Activated CD8-positive, alpha-beta T cell treated with anti-CD3 and anti-CD28 coated beads for 36 hours (primary cell): ENCODE measurements at regions not wholly inside any gene's neighbourhood (a gene's known extent, or its start where the extent isn't known, plus 50 kb on each side); places are given as distances from the start of the nearest gene placed in this dataset.

Experiments used
- ATAC-seq: fragments of 200-7000 bp; cut with Tn5 transposase; one replicate; pipeline ENCODE4 v1.10.0; 2021; ENCODE audit warnings: mild to moderate bottlenecking, moderate library complexity
- CTCF ChIA-PET: fragments of 350-600 bp; sonication (Branson Sonifier 250); formaldehyde crosslinking; loops from one replicate; lab custom pipeline; 2021; ENCODE audit warnings: antibody characterized with exemption; lab: Charles Lee
- POLR2A ChIA-PET: fragments of 350-600 bp; sonication (Branson Sonifier 250); formaldehyde crosslinking; loops from one replicate; lab custom pipeline; 2021; ENCODE audit warnings: antibody characterized with exemption; lab: Charles Lee
- DNase-seq: peaks from one replicate; pipeline ENCODE4 v3.0.0-alpha.2; 2020
- H3K27ac Mint-ChIP-seq: one replicate; pipeline ENCODE4 v1.8.0; 2021; ENCODE audit warnings: mild to moderate bottlenecking, mixed read lengths
- H3K27me3 Mint-ChIP-seq: one replicate; pipeline ENCODE4 v1.8.0; 2021; ENCODE audit warnings: mixed read lengths
- H3K36me3 Mint-ChIP-seq: one replicate; pipeline ENCODE4 v1.8.0; 2021; ENCODE audit warnings: low read depth, mixed read lengths
- H3K4me1 Mint-ChIP-seq: one replicate; pipeline ENCODE4 v1.8.0; 2021; ENCODE audit warnings: low read depth, mixed read lengths
- H3K4me3 Mint-ChIP-seq: one replicate; pipeline ENCODE4 v1.8.0; 2021; ENCODE audit warnings: mild to moderate bottlenecking, moderate library complexity, mixed read lengths
- H3K9me3 Mint-ChIP-seq: one replicate; pipeline ENCODE4 v1.8.0; 2021; ENCODE audit warnings: mixed read lengths
- CTCF ChIP-seq: fragments of 200-600 bp; IDR thresholded peaks from one replicate; pipeline ENCODE4 v1.8.0; 2022; ENCODE audit warnings: antibody characterized with exemption, mild to moderate bottlenecking
- intact Hi-C: fragments of 100-400 bp; cut with micrococcal nuclease; formaldehyde crosslinking; loops from one replicate; pipeline ENCODE4 v1.10.0; 2022

- ChIA-PET CTCF (no interaction called here), POLR2A (no interaction called here)
- no peak overlapping the region for H3K4me3 Mint-ChIP-seq
Observed at GRCh38 chr2:128537646-128538045, 219.0 kb upstream of the HS6ST1 start.

DNA sequence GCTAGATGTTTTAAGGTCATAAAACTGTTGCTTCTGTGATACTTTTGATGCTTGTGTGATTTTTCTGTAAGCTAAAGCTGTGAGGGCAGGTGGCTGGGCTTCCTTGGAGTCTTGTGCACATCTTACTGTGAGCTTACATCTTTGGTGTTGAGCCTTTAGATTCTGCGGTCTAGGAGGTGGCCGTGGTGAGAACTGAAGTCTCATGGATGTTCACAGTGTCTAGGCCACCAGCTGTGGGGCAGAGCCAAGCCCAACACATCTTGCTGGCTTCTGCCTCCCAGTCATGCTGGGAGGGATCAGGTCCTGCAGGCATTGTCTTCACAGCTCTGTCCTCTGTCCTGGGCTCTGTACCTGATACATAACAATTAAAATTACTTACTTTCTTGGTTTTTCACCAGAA lies 219.7 kb upstream of the HS6ST1 start:
- no peaks in the 10 kb centered on the region for H3K9me3 Mint-ChIP-seq
- TF ChIP-seq CTCF = no peak
- no peak overlapping the region for H3K27ac Mint-ChIP-seq
- no peak overlapping the region for H3K4me3 Mint-ChIP-seq
- intact Hi-C loops = no loop called here
- ChIA-PET CTCF (no interaction called here), POLR2A (no interaction called here)
- H3K36me3 Mint-ChIP-seq = no peaks in the 10 kb centered on the region
- no peaks in the 10 kb centered on the region for H3K4me1 Mint-ChIP-seq
- DNase-seq (no peak), ATAC-seq (no peak)
- H3K27me3 Mint-ChIP-seq = no peaks in the 10 kb centered on the region

More at GRCh38 chr2:128537646-128538045, 219.0 kb upstream of the HS6ST1 start:
- DNase-seq = no peak
- H3K27ac Mint-ChIP-seq = no peak overlapping the region
- H3K9me3 Mint-ChIP-seq = no peaks in the 10 kb centered on the region
- no peaks in the 10 kb centered on the region for H3K4me1 Mint-ChIP-seq
- no peaks in the 10 kb centered on the region for H3K36me3 Mint-ChIP-seq
- TF ChIP-seq CTCF = no peak
- intact Hi-C loops = no loop called here
- no peak for ATAC-seq
- H3K27me3 Mint-ChIP-seq = no peaks in the 10 kb centered on the region

DNA sequence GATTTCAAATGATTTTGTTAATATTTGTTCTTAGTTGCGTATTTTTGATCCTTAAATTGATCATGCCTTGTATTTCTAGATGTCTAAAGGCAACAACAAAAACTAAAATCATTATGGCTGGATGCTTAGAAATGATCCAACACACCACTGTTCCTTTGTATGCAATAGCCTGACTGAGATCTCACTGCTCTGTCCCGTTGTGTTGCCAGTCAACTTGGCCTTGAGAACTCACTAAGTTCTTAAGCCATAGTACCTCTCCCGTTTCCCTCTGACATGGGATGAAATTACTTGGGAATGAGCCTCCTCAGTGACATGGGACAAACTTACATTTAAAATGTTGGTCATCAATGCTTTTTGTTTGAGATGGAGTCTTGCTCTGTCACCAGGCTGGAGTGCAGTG lies 222.0 kb upstream of the HS6ST1 start:
- Mint-ChIP-seq H3K4me3 (no peak overlapping the region), H3K36me3 (no peaks in the 10 kb centered on the region), H3K4me1 (no peaks in the 10 kb centered on the region), H3K9me3 (no peaks in the 10 kb centered on the region), H3K27ac (no peak overlapping the region), H3K27me3 (no peaks in the 10 kb centered on the region)
- no peak for DNase-seq
- ChIA-PET CTCF (no interaction called here), POLR2A (no interaction called here)
- no peak for TF ChIP-seq CTCF
- no peak for ATAC-seq
- intact Hi-C loops = no loop called here

GRCh38 chr2:128541448-128541847 lies 222.8 kb upstream of the HS6ST1 start:
- POLR2A ChIA-PET = no interaction called here
- no peaks in the 10 kb centered on the region for H3K27me3 Mint-ChIP-seq
- H3K4me3 Mint-ChIP-seq = no peak overlapping the region
- H3K27ac Mint-ChIP-seq = no peak overlapping the region
- ATAC-seq (no peak), DNase-seq (no peak)
- no peaks in the 10 kb centered on the region for H3K9me3 Mint-ChIP-seq
- intact Hi-C loops = no loop called here
- H3K36me3 Mint-ChIP-seq = no peaks in the 10 kb centered on the region
- no peaks in the 10 kb centered on the region for H3K4me1 Mint-ChIP-seq
- no peak for TF ChIP-seq CTCF
- CTCF ChIA-PET = no interaction called here

GRCh38 chr2:128543036-128543435 lies 224.4 kb upstream of the HS6ST1 start:
- no peaks in the 10 kb centered on the region for H3K36me3 Mint-ChIP-seq
- H3K4me3 Mint-ChIP-seq = no peak overlapping the region
- H3K9me3 Mint-ChIP-seq = no peaks in the 10 kb centered on the region
- DNase-seq (no peak), ATAC-seq (no peak)
- intact Hi-C loops = no loop called here
- ChIA-PET POLR2A (no interaction called here), CTCF (no interaction called here)
- no peak overlapping the region for H3K27ac Mint-ChIP-seq
- H3K27me3 Mint-ChIP-seq = no peaks in the 10 kb centered on the region
- no peak for TF ChIP-seq CTCF
- no peaks in the 10 kb centered on the region for H3K4me1 Mint-ChIP-seq
